Ectodermal cell (in vitro differentiated cells): ENCODE measurements at regions not wholly inside any gene's neighbourhood (a gene's known extent, or its start where the extent isn't known, plus 50 kb on each side); places are given as distances from the start of the nearest gene placed in this dataset.

Source experiments
- H3K27ac ChIP-seq: 2 replicates; pipeline ENCODE4 v1.7.0; 2013; ENCODE audit warnings: mild to moderate bottlenecking, low read depth, low read length; ENCODE audit not compliant: insufficient read depth, poor library complexity, severe bottlenecking
- H3K27me3 ChIP-seq: 2 replicates; pipeline ENCODE4 v1.7.0; 2013; ENCODE audit warnings: mild to moderate bottlenecking, low read length; ENCODE audit not compliant: insufficient read depth, control insufficient read depth, poor library complexity, severe bottlenecking
- H3K36me3 ChIP-seq: one replicate; pipeline ENCODE4 v1.7.0; 2013; ENCODE audit warnings: low read length; ENCODE audit not compliant: control insufficient read depth, insufficient read depth
- H3K4me1 ChIP-seq: one replicate; pipeline ENCODE4 v1.7.0; 2013; ENCODE audit warnings: low read length; ENCODE audit not compliant: control insufficient read depth, insufficient read depth
- H3K4me3 ChIP-seq: 2 replicates; pipeline ENCODE4 v1.7.0; 2013; ENCODE audit warnings: low read depth, low read length, control low read depth; ENCODE audit not compliant: insufficient read depth
- H3K9me3 ChIP-seq: 2 replicates; pipeline ENCODE4 v1.7.0; 2013; ENCODE audit warnings: mild to moderate bottlenecking, low read length, moderate library complexity; ENCODE audit not compliant: control insufficient read depth
- WGBS, 2 experiments: methylation state at CpG; one replicate each; pipeline ENCODE4 v1.1.7; 2013; ENCODE audit warnings: missing lambda C conversion rate in 2 of 2; 5-methylcytosine and 5-hydroxymethylcytosine counted together

GRCh38 chr22:48507595-48508350 lies 1319.9 kb downstream of the BRD1 start:
- no peaks in the 10 kb centered on the region for H3K4me1 ChIP-seq
- 90 to 92% methylated on average over 23 of the region's 23 CpGs for WGBS, 2 experiments
- no peaks in the 10 kb centered on the region for H3K27me3 ChIP-seq
- H3K9me3 ChIP-seq, result no peaks in the 10 kb centered on the region
- no peaks in the 10 kb centered on the region for H3K36me3 ChIP-seq
- no peak overlapping the region for H3K27ac ChIP-seq
- H3K4me3 ChIP-seq, result no peak overlapping the region

- Histone ChIP-seq H3K36me3 (no peaks in the 10 kb centered on the region), H3K27ac (no peak overlapping the region), H3K27me3 (no peaks in the 10 kb centered on the region), H3K4me1 (no peaks in the 10 kb centered on the region), H3K4me3 (no peak overlapping the region), H3K9me3 (no peaks in the 10 kb centered on the region)
- 93 to 94% methylated on average over 9 of the region's 9 CpGs for whole genome bisulfite sequencing, 2 experiments
Measured at GRCh38 chr22:48507171-48507570, 1320.5 kb downstream of the BRD1 start.

- WGBS, 2 experiments, result 93 to 96% methylated on average over 17 of the region's 17 CpGs
Measured at GRCh38 chr22:48506506-48507145, 1321.0 kb downstream of the BRD1 start.

GRCh38 chr22:48505891-48506290 lies 1321.8 kb downstream of the BRD1 start:
- no peaks in the 10 kb centered on the region for H3K9me3 ChIP-seq
- H3K4me1 ChIP-seq, result peaks cover 4% of the 10 kb centered on the region
- H3K27me3 ChIP-seq, result no peaks in the 10 kb centered on the region
- no peaks in the 10 kb centered on the region for H3K36me3 ChIP-seq
- H3K27ac ChIP-seq, result no peak overlapping the region
- no peak overlapping the region for H3K4me3 ChIP-seq
- 94% methylated on average over 8 of the region's 8 CpGs for WGBS, 2 experiments

More at GRCh38 chr22:48506506-48507145, 1321.0 kb downstream of the BRD1 start:
- Histone ChIP-seq H3K4me1 (no peaks in the 10 kb centered on the region), H3K27me3 (no peaks in the 10 kb centered on the region), H3K27ac (no peak overlapping the region), H3K4me3 (no peak overlapping the region), H3K36me3 (no peaks in the 10 kb centered on the region), H3K9me3 (no peaks in the 10 kb centered on the region)

GRCh38 chr22:48504519-48505140 lies 1323.0 kb downstream of the BRD1 start:
- no peaks in the 10 kb centered on the region for H3K36me3 ChIP-seq
- H3K27ac ChIP-seq, result no peak overlapping the region
- no peaks in the 10 kb centered on the region for H3K27me3 ChIP-seq
- H3K4me1 ChIP-seq, result peaks cover 13% of the 10 kb centered on the region
- H3K4me3 ChIP-seq, result no peak overlapping the region
- WGBS, 2 experiments, result 91 to 94% methylated on average over 7 of the region's 7 CpGs
- H3K9me3 ChIP-seq, result no peaks in the 10 kb centered on the region

- Histone ChIP-seq H3K9me3 (no peaks in the 10 kb centered on the region), H3K36me3 (no peaks in the 10 kb centered on the region), H3K4me3 (no peak overlapping the region), H3K27ac (no peak overlapping the region), H3K4me1 (peaks cover 19% of the 10 kb centered on the region), H3K27me3 (no peaks in the 10 kb centered on the region)
- 92 to 96% methylated on average over 9 of the region's 9 CpGs for WGBS, 2 experiments
Measured at GRCh38 chr22:48503876-48504275, 1323.8 kb downstream of the BRD1 start.

- H3K4me3 ChIP-seq, result no peak overlapping the region
- H3K36me3 ChIP-seq, result no peaks in the 10 kb centered on the region
- no peak overlapping the region for H3K27ac ChIP-seq
- H3K27me3 ChIP-seq, result no peaks in the 10 kb centered on the region
- H3K4me1 ChIP-seq, result peaks cover 24% of the 10 kb centered on the region
- H3K9me3 ChIP-seq, result no peaks in the 10 kb centered on the region
- 95% methylated on average over 13 of the region's 13 CpGs for WGBS, 2 experiments
Measured at GRCh38 chr22:48503035-48503625, 1324.5 kb downstream of the BRD1 start.

GRCh38 chr22:48501231-48501750 lies 1326.4 kb downstream of the BRD1 start:
- peaks cover 24% of the 10 kb centered on the region for H3K4me1 ChIP-seq
- H3K36me3 ChIP-seq, result no peaks in the 10 kb centered on the region
- no peaks in the 10 kb centered on the region for H3K27me3 ChIP-seq
- no peak overlapping the region for H3K27ac ChIP-seq
- H3K9me3 ChIP-seq, result no peaks in the 10 kb centered on the region
- no peak overlapping the region for H3K4me3 ChIP-seq
- 93 to 95% methylated on average over 21 of the region's 21 CpGs for WGBS, 2 experiments

- no peaks in the 10 kb centered on the region for H3K36me3 ChIP-seq
- peaks cover 24% of the 10 kb centered on the region for H3K4me1 ChIP-seq
- no peaks in the 10 kb centered on the region for H3K9me3 ChIP-seq
- H3K27me3 ChIP-seq, result no peaks in the 10 kb centered on the region
- 84 to 88% methylated on average over 31 of the region's 31 CpGs for WGBS, 2 experiments
- H3K27ac ChIP-seq, result no peak overlapping the region
- no peak overlapping the region for H3K4me3 ChIP-seq
Measured at GRCh38 chr22:48500471-48501230, 1327.0 kb downstream of the BRD1 start.
